CD4-positive, alpha-beta T cell (primary cell): ENCODE measurements at regions not wholly inside any gene's neighbourhood (a gene's known extent, or its start where the extent isn't known, plus 50 kb on each side); places are given as distances from the start of the nearest gene placed in this dataset.
"Not testable (repeated sequence)": the region's sequence is repeated elsewhere in the genome, so short reads cannot be mapped to it uniquely, and the experiment has no call there.

Source experiments
- ATAC-seq: fragments of 200-7000 bp; cut with Tn5 transposase; one replicate; pipeline ENCODE4 v1.10.0; 2022; ENCODE audit warnings: mild to moderate bottlenecking; ENCODE audit not compliant: poor library complexity
- CTCF ChIA-PET: fragments of 350-600 bp; sonication (Branson Sonifier 250); formaldehyde crosslinking; loops from one replicate; lab custom pipeline; 2021; ENCODE audit warnings: antibody characterized with exemption, inconsistent platforms; lab: Charles Lee
- POLR2A ChIA-PET: fragments of 350-600 bp; sonication (Branson Sonifier 250); formaldehyde crosslinking; loops from one replicate; lab custom pipeline; 2021; ENCODE audit warnings: antibody characterized with exemption, inconsistent platforms; lab: Charles Lee
- DNase-seq, 14 experiments: peaks; one replicate each; pipeline ENCODE4 v3.0.0-alpha.2; 2013 to 2020; ENCODE audit warnings: mixed read lengths in 2 of 14
- H3K27ac ChIP-seq, 2 donors: one replicate each; pipeline versions ENCODE4 v1.5.1 to v1.7.0; 2013; ENCODE audit warnings: low read length in 2 of 2, low read depth in 1 of 2, mild to moderate bottlenecking in 1 of 2
- H3K27me3 ChIP-seq, 2 experiments: 1 replicate in 1 of 2; 2 replicates in 1 of 2; pipeline versions ENCODE4 v1.6.1 to v1.7.0; 2013; ENCODE audit warnings: low read length in 2 of 2, control low read depth in 1 of 2, mild to moderate bottlenecking in 1 of 2, moderate library complexity in 1 of 2; ENCODE audit not compliant: insufficient read depth in 2 of 2, control insufficient read depth in 1 of 2
- H3K36me3 ChIP-seq: one replicate; pipeline ENCODE4 v1.6.1; 2013; ENCODE audit warnings: low read length, control low read depth; ENCODE audit not compliant: insufficient read depth
- H3K4me1 ChIP-seq: one replicate; pipeline ENCODE4 v1.6.1; 2013; ENCODE audit warnings: low read length, control low read depth; ENCODE audit not compliant: insufficient read depth
- H3K4me3 ChIP-seq: one replicate; pipeline ENCODE4 v1.5.1; 2013; ENCODE audit warnings: mild to moderate bottlenecking, low read length, moderate library complexity
- H3K9me3 ChIP-seq, 2 experiments: 1 replicate in 1 of 2; 2 replicates in 1 of 2; pipeline versions ENCODE4 v1.6.1 to v1.7.0; 2013; ENCODE audit warnings: low read length in 2 of 2, mild to moderate bottlenecking in 2 of 2, control low read depth in 1 of 2, moderate library complexity in 1 of 2; ENCODE audit not compliant: control insufficient read depth in 1 of 2, insufficient read depth in 1 of 2
- H3K27ac Mint-ChIP-seq: one replicate; pipeline ENCODE4 v1.8.0; 2020; ENCODE audit warnings: mixed read lengths
- H3K27me3 Mint-ChIP-seq: one replicate; pipeline ENCODE4 v1.8.0; 2021; ENCODE audit warnings: mixed read lengths
- H3K36me3 Mint-ChIP-seq: one replicate; pipeline ENCODE4 v1.8.0; 2021; ENCODE audit warnings: low read depth, mixed read lengths
- H3K4me1 Mint-ChIP-seq: one replicate; pipeline ENCODE4 v1.8.0; 2021; ENCODE audit warnings: low read depth, mixed read lengths
- H3K4me3 Mint-ChIP-seq: one replicate; pipeline ENCODE4 v1.8.0; 2020; ENCODE audit warnings: mild to moderate bottlenecking, mixed read lengths
- H3K9me3 Mint-ChIP-seq: one replicate; pipeline ENCODE4 v1.8.0; 2020; ENCODE audit warnings: mixed read lengths
- intact Hi-C, 2 experiments: fragments of 100-400 bp; cut with DNase I in 1 of 2; cut with micrococcal nuclease in 1 of 2; formaldehyde crosslinking; loops; one replicate each; pipeline versions ENCODE4 v1.15.1 to v1.9.0; 2023 to 2025; cut with DNase I, micrococcal nuclease
- TF ChIP-seq, protein P1 (sequence below): fragments of 200-600 bp; IDR thresholded peaks from one replicate; pipeline ENCODE4 v1.8.0; 2022; ENCODE audit warnings: antibody characterized with exemption, mild to moderate bottlenecking

DNA sequence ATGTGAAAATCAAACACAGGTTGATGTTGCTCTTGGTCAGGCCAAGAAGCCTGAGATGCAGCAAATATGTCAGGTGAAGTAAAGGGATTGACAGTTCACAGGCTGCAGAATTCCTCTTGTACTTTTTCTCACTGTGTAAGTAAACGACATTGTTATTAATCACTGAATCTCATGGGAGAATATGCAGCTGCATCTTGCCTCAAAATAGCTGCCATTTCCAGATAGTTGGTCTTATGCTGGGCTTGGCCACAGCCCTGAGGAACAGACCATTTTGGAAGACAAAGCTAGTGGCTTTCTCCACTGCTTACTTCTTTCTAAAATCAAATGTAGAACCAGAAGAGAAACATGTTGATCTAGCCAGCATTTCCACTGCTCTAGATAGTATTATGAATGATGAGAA lies 403.4 kb upstream of the NR3C2 start:
- H3K27me3 Mint-ChIP-seq, result peaks cover 13% of the 10 kb centered on the region
- no peak overlapping the region for H3K27ac Mint-ChIP-seq
- H3K36me3 Mint-ChIP-seq, result no peaks in the 10 kb centered on the region
- TF ChIP-seq, protein P1, sequence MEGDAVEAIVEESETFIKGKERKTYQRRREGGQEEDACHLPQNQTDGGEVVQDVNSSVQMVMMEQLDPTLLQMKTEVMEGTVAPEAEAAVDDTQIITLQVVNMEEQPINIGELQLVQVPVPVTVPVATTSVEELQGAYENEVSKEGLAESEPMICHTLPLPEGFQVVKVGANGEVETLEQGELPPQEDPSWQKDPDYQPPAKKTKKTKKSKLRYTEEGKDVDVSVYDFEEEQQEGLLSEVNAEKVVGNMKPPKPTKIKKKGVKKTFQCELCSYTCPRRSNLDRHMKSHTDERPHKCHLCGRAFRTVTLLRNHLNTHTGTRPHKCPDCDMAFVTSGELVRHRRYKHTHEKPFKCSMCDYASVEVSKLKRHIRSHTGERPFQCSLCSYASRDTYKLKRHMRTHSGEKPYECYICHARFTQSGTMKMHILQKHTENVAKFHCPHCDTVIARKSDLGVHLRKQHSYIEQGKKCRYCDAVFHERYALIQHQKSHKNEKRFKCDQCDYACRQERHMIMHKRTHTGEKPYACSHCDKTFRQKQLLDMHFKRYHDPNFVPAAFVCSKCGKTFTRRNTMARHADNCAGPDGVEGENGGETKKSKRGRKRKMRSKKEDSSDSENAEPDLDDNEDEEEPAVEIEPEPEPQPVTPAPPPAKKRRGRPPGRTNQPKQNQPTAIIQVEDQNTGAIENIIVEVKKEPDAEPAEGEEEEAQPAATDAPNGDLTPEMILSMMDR, result no peak
- no peaks in the 10 kb centered on the region for H3K9me3 Mint-ChIP-seq
- Histone ChIP-seq H3K4me3 (no peak overlapping the region), H3K9me3 (no peaks in the 10 kb centered on the region), H3K4me1 (no peaks in the 10 kb centered on the region), H3K27ac (no peak overlapping the region), H3K27me3 (no peaks in the 10 kb centered on the region), H3K36me3 (no peaks in the 10 kb centered on the region)
- ATAC-seq (no peak), DNase-seq (no peak)
- POLR2A ChIA-PET, result no interaction called here
- no peak overlapping the region for H3K4me3 Mint-ChIP-seq
- CTCF ChIA-PET, result no interaction called here
- intact Hi-C loops, result no loop called here
- no peaks in the 10 kb centered on the region for H3K4me1 Mint-ChIP-seq

DNA sequence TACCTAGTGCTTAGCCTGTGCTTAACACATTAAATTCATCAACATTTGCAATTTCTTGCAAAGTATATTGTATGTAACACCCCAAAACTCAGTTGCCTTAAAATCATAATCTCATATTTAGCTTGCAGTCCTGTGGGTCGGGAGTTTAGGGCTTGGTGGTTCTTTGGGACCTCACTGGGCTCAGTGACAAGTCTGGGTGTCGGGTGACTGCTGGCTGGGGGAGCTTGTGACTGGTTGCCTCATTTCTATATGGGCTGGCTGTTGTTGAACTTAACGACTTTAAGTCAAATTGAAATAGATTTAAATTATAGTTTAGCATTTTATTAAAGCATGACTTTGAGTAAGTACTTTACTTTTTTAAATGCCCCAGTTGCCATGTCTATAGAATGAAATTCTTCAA lies 401.4 kb upstream of the NR3C2 start:
- H3K27me3 Mint-ChIP-seq, result peaks cover 13% of the 10 kb centered on the region
- Histone ChIP-seq H3K36me3 (no peaks in the 10 kb centered on the region), H3K4me3 (no peak overlapping the region), H3K27ac (no peak overlapping the region), H3K27me3 (no peaks in the 10 kb centered on the region), H3K4me1 (no peaks in the 10 kb centered on the region), H3K9me3 (no peaks in the 10 kb centered on the region)
- ATAC-seq (no peak), DNase-seq (no peak)
- no peaks in the 10 kb centered on the region for H3K9me3 Mint-ChIP-seq
- TF ChIP-seq, protein P1, result no peak
- no peaks in the 10 kb centered on the region for H3K4me1 Mint-ChIP-seq
- intact Hi-C loops, result no loop called here
- POLR2A ChIA-PET, result no interaction called here
- no peak overlapping the region for H3K4me3 Mint-ChIP-seq
- H3K36me3 Mint-ChIP-seq, result no peaks in the 10 kb centered on the region
- CTCF ChIA-PET, result no interaction called here
- no peak overlapping the region for H3K27ac Mint-ChIP-seq

DNA sequence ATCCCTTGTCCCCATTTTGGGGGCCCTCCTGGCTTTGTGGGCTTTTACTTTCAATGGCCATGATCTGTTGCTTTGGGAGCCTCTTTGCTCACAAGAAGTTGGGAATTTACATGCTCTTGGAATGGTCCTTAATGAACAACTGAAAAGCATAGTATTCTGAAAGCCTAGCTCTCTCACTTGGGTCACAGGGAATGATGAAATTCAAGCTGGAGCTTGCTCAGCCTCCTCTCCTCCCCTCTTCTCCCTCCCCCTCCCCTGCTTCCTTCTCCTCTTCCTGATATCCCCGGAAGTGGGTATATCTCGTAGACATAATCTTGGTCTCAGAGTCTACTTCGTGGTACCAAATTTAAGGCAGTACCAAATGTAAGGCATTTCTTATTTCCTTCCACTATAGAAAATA lies 400.6 kb upstream of the NR3C2 start:
- ATAC-seq (no peak), DNase-seq (no peak)
- no peak overlapping the region for H3K4me3 Mint-ChIP-seq
- intact Hi-C loops, result no loop called here
- Histone ChIP-seq H3K27ac (no peak overlapping the region), H3K27me3 (no peaks in the 10 kb centered on the region), H3K4me1 (no peaks in the 10 kb centered on the region), H3K4me3 (no peak overlapping the region), H3K36me3 (no peaks in the 10 kb centered on the region), H3K9me3 (no peaks in the 10 kb centered on the region)
- H3K9me3 Mint-ChIP-seq, result no peaks in the 10 kb centered on the region
- CTCF ChIA-PET, result no interaction called here
- no peaks in the 10 kb centered on the region for H3K4me1 Mint-ChIP-seq
- no peak overlapping the region for H3K27ac Mint-ChIP-seq
- TF ChIP-seq, protein P1, result no peak
- POLR2A ChIA-PET, result no interaction called here
- peaks cover 13% of the 10 kb centered on the region for H3K27me3 Mint-ChIP-seq
- H3K36me3 Mint-ChIP-seq, result no peaks in the 10 kb centered on the region

DNA sequence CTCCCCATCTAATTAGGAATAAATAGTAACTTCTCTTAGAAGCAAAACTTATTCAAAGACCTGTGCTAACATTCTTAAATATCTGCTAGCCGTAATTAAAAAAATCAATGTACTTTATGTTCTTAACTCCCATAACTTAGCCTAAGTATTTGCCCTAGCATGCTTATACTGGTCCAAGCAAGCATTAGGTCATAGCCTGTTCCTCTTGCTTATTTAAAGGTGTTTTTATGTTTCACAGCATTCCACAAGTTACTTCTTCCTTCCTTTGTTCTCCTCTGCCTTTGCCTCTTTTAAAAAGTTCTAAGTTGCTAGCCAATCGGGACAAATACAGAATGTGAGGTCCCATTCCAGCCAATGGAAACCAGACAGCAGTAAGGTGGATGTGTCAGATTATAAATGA lies 395.4 kb upstream of the NR3C2 start:
- ATAC-seq, H3K27ac Mint-ChIP-seq, H3K27me3 ChIP-seq, POLR2A ChIA-PET, intact Hi-C loops, H3K36me3 ChIP-seq, H3K27ac ChIP-seq, H3K9me3 Mint-ChIP-seq, CTCF ChIA-PET, H3K36me3 Mint-ChIP-seq, H3K4me1 Mint-ChIP-seq, DNase-seq, H3K4me1 ChIP-seq, H3K9me3 ChIP-seq, H3K4me3 Mint-ChIP-seq, H3K4me3 ChIP-seq: not testable (repeated sequence)
- peaks cover 17% of the 10 kb centered on the region for H3K27me3 Mint-ChIP-seq
